ENCODE measurements at regions not wholly inside any gene's neighbourhood (a gene's known extent, or its start where the extent isn't known, plus 50 kb on each side); places are given as distances from the start of the nearest gene placed in this dataset.

DNA sequence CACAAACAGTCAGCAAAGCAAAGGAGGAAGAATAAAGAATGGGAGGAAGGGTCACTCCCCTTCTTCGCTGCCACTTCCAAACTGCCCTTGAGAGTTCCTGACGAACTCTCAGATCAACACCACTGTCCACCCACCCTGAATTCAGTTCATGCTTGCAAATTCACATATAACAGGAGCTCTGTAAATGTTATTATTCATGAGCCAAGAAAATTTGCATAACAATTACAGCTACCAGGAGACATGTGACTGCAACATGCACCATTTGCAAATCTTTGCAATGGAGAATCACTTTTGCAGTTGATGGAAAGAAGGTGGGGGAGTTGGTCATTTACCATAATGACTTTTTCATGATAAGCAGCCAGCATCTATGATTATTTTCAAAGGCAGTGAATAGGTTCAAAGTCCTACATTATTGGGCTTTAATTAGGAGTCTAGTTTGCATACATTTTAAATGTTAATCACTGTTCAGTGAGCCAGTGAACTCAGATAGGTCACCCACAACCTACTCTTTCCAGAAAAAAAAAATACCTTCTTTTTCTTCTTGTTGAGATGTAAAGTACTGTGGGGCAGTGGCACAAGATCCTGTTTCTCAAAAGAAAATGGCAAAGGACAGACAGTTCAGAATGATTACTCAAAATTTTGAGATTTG lies 149.7 kb downstream of the CAAP1 start:
- DNase-seq (ENCODE audit: low read depth in 4 of 4, low spot score in 3 of 4) = no peak

DNA sequence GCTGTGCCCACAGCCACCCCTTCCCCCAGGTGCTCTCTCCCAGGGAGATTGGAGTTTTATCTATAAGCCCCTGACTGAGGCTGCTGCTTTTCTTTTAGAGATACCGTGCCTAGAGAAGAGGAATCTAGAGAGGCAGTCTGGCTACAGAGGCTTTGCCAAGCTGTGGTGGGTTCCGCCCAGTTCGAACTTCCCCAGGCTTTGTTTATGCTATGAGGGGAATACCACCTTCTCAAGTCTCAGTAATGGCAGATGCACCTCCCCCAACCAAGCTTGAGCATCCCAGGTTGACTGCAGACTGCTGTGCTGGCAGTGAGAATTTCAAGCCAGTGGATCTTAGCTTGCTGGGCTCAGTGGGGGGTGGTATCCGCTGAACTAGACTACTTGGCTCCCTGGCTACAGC lies 157.4 kb downstream of the CAAP1 start:
- no peak for DNase-seq (ENCODE audit: low read depth in 4 of 4, low spot score in 3 of 4)

DNA sequence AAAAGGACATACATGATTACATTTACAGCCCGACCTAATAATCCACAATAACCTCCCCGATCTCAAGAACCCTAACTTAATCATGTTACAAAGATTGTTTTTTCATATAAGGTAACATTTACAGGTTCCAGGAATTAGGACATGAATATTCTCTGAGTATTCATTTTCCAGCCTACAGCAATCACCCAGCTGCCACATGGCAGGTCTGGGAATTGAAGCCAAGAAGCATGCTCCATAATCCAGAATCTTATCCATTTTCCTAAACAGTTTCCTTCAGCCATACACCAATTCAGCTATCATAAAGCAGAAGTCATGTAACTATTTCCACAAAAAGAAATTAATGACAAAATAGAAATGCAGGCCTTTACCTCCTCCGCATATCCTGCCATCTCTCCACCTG lies 163.4 kb downstream of the CAAP1 start:
- no peak for DNase-seq (ENCODE audit: low read depth in 4 of 4, low spot score in 3 of 4)

DNA sequence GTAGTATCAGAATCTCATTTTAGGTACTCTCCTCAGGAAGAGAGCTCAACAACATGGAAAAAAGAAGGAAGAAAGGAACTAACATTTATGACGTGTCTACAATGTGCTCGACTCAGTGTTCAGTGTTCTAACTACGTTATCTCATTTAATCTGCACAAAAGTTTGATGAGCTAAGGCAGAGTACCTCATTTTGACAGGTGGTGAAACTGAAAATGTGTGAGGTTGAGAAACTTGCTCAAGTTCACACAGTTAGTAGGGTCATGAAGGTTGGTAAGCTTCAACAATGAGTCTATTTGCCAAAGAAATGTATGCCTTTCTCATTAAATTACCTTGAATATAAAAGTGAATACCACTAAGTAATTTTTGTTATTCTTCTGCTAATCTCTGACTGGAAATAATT lies 165.1 kb downstream of the CAAP1 start:
- DNase-seq (ENCODE audit: low read depth in 4 of 4, low spot score in 3 of 4) = no peak

DNA sequence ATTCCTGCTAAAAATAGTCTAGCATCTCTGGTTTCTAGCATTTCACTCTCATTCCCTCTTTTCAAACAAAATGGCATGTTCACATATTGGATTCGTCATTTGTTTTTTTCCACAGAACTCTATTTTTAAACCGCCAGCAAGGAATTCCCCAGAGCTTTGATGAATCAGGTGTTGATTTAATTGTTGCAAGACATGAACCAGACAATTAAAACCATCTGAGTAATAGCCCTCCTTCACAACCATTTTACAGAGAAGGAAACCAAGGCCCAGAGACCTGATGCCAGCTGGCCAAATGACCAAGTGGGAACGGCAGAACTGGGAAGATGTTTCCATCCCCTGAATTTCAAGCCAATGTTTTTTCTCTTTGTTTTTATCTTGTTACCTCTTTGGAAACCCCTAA lies 167.0 kb downstream of the CAAP1 start:
- no peak for DNase-seq (ENCODE audit: low read depth in 4 of 4, low spot score in 3 of 4)

DNA sequence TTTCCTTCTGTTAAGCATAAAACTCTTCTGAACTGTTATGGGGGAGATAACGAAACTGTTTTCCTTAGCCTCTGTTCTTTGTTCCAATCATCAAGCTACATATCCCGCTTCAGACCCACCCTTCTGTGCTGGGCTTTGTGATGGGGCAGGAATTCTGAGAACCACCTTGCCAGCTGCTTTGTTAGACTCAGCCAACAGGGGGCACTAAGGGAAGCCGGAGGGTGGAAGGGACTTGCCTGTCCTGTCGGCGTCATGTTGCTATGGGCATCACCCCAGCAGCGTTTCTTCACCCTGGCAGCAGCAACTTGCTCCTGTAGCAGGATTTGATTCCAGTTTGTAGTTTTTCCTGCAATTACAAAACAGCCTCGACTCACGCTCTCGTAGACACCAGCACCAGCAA lies 169.1 kb downstream of the CAAP1 start:
- DNase-seq (ENCODE audit: low read depth in 4 of 4, low spot score in 3 of 4) = no peak

DNA sequence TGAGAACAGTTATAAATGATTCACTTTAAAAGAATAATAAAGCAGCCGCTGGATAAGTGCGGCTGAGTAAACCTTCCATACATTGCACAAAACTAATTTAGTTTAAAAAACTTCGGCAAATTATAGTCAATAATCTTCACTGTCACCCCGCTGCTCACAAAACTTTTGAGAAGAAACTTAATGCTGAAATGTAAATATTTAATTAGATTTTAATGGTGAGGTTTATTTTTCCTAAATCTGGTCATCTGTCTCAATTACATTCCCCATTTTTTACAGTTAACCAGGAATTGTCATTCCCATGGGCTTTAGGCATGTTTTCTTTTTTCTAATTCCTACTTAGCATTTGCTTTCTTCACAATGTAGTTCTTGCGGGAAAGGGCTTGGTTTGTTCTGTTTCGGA lies 169.8 kb downstream of the CAAP1 start:
- no peak for DNase-seq (ENCODE audit: low read depth in 4 of 4, low spot score in 3 of 4)

DNA sequence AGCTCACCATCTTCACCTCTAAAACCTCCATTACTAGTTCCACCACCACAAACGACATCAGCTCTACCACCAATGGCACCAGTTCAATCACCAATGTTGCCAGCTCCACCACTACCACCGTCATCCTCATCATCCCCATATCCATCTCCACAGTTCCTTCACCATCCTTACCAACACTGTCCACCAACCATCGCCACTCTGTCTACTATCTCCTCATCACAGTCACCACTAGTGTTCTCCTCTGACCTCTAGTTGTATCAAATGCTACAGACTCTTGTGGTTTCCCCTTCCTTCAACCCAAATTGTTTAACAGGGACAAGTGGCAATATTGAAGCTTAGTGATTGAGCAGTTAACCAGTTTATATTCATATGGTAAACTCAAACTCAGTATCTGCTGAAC lies 182.6 kb downstream of the CAAP1 start:
- DNase-seq (ENCODE audit: low read depth in 4 of 4, low spot score in 3 of 4) = no peak

DNA sequence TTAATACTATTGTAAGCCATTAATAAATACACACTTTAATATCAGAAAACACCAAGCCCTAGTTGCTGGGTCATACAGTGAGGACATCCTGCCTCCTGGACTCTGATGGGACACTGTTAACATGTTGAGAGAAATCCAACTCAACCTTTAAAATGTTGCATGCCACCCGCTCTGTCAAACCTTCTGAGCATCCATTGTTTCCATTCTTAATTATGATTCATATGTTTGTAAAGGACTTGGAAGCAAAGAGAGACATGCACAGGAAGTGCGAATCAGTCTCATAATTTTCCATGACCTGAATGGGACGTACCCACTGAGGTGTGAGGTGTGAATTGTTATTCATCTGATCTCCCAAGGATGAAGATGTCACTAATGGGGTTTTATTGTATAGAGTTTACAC lies 186.4 kb downstream of the CAAP1 start:
- DNase-seq (ENCODE audit: low read depth in 4 of 4, low spot score in 3 of 4) = no peak

DNA sequence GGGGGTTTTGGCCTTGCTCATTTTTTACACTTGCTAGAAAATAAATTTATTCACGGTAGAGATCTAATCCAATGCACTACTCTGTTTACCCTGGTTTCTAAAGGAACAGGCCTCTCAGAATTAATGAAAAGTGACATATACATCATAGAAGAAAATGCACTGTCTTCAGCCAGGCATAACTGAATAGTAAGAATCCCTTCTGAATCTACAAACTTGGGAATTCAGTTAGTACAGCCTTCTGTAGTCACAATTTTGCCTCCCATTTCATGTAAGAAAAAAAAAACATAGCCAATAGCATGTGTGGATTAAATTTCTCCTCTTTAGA lies 197.3 kb downstream of the CAAP1 start:
- no peak for DNase-seq (ENCODE audit: low read depth in 4 of 4, low spot score in 3 of 4)

DNA sequence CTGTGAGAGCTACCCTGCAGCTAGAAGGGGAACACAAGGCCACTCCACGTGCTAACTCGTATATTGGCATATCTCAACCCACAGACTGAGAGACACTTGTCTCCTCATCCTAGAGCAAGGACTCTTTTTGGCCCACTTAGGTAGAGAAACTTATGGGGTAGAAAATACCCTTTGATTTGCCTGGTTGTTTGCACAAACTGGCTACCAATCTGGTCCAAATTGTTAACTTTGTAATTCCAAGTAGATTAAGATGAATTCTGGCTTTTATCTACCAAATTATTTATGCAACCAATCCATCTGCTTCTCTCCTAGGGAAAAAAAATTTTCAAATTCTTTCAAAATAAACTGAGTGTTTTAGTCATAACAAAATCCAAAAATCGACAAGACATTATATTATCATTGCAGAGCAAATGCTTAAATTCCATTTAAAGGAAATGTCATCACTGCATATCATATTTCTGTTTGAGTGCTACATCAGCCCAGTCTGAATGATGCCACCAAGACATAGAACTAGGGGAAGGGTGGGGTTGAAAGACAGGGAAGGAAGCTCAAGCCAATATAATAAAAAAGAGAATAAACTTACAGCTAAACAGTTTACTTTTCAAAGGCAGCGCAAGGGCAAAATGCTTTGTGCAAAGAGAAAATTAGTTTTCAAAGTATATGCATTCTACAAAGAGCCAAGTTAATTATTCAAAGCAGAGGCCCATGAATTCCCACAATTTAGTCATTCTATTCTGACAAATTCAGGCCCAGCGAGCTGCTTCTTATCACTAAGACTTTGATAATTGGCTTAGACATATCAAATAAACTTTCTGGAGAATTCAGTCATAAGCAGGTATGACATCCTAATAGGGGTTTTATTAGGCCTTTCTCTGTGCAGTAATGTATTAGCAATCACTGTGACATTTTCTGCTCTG lies 198.0 kb downstream of the CAAP1 start:
- no peak for DNase-seq (ENCODE audit: low read depth in 4 of 4, low spot score in 3 of 4)

DNA sequence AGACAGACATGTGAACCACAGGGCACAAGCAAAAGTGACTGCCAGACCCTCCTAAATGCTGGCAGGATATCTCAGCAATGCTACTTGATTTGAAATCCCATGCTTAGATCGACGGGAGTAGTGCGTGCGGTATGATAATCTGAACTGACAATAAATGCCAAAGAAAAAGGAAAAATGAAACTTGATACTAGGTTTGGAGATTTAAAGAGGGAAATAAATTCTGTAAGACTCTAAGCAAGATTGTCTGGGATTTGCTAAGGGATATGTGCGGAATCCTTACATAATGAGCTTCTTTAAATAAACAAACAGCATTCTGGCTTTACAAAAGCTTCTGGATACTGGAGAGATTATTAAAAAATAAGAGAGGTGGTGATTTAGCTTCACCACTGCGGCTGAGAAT lies 203.6 kb downstream of the CAAP1 start:
- DNase-seq (ENCODE audit: low read depth in 4 of 4, low spot score in 3 of 4) = no peak

DNA sequence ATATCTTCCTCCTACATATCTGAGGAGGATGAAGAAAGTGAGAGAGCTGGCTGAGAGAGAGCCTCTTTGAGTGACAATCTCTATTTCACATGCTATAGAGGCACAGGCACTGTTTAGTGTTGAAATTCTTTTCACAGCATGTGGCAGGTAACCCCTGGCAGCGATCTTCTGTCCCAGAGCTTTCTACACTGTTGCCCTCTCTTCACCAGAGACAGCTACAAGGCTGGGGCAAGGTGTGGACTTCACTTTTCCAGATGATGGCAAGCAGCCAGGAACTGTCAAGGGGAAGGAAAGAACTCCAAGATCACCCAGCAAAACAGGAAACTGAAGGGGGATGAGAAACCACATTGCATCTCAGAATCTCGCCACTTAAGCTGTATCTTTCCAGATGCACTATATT lies 205.2 kb downstream of the CAAP1 start:
- DNase-seq (ENCODE audit: low read depth in 4 of 4, low spot score in 3 of 4) = no peak

DNA sequence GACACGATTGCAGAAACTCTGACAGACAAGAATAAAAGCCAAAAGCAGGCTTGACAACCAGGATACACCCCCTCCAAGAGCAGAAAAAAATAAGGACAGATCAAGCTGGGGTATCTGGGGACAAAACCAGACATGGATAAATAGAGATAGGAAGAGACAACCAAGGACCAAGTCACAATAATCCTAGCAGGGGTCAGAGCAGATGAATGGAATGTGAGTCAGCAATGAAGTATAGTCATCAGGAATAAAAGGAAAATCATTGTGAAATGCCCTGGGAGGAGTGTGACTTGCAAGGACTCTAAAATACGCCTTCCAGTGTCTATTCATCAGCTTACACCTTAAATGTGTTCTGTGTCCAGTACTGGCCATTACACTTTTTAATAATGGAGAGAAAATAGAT lies 206.8 kb downstream of the CAAP1 start:
- no peak for DNase-seq (ENCODE audit: low read depth in 4 of 4, low spot score in 3 of 4)

DNA sequence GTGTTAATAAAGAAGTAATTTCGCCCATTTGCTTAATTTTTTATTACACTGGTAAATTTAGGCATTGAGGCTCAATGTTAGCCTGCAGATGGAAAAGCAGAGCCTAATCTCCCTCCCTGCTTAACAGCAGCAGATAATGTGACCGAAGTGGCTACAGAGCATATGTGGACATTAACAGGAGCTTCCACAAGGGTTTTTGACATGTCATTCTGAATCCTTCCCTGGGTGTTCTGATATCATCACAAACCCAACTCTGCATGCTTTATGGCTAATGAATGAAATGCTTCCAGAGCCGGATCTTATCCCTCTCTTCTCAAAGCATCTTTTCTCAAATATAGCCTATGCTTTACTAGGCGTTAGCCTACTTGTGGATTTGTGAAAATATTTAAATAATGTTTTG lies 208.6 kb downstream of the CAAP1 start:
- no peak for DNase-seq (ENCODE audit: low read depth in 4 of 4, low spot score in 3 of 4)

DNA sequence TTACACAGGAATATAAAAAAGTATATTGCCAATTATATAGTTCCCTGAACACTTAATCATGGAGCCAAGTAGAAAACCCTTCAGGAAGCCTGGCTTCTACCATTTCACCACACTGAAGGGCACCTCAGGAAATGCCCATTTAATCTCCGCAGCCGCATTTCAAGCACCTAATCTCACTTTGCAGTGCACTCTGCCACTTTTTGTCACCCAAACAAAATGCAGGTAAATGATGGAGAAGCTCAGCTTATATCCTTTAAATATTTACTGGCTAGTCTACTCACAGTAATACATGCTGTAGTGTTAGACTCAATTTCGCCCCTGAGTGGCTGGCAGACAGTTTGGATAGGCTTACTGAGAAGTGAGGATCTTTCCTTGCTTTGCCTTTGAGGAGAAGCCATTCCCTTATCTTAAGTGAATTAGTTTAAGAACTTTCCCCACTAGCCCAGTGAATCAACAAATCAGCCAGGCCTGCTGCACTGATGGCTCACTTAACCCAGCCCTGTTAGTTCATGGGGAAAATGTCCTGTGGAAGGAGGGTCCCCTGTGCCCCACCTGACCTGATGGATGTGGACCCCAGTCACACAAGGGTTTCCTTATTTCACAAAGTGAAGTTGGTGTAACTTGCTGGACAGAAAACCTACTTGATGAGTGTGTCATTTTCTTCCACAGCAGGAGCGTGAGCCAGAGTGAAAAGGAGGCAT lies 209.7 kb downstream of the CAAP1 start:
- no peak for DNase-seq (ENCODE audit: low read depth in 4 of 4, low spot score in 3 of 4)

DNA sequence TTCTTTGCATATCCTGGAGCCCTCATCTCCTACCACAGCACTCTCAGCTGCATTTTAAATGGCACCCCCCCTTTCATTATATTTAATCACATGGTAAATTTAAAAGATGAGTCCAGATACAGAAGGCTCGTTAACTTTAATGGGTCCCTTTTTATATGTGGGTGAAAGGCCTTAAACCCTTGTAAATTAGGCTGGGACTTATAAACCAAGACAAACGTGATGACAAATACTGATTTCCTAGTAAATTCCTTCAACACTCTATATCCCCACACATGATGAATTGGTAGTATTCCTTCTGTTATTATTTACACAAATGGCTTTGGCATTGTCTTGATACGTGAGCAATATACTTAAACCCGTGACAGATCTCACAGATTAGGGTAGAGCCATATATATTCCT lies 210.6 kb downstream of the CAAP1 start:
- no peak for DNase-seq (ENCODE audit: low read depth in 4 of 4, low spot score in 3 of 4)

DNA sequence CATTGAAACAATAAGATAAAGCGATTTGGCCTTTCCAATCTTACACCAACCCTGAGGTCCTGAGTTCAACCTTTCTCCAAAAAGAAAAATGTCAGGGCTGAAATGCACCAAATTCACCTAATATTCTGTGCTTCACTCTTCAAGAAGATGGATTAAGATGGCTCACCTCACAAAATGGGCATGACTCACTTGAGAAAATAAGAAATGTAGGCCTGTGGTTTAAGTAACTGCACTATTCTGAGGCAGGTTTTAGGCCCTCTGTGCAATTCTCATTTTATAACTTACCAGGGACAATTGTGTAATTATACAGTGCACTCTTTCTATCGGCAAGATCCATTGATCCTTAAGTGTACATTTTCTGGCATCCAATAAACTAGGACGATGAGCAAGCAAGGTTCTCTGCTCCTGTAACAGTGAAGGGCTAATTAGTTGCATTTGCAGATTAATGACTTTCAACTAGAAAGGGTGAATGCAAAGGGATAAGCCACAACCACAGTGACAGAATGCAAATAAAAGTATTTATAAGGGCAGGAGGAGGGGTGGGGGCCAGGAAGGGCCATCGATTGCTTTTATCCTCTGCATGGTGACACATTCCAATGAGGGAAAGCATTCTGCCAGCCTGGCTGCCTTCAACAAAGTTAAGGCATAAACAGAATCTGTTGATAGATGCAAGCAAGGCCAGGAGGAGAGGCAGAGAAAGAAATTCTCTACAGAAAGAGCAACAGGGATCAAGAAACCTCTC lies 214.5 kb downstream of the CAAP1 start:
- DNase-seq (ENCODE audit: low read depth in 4 of 4, low spot score in 3 of 4) = no peak

DNA sequence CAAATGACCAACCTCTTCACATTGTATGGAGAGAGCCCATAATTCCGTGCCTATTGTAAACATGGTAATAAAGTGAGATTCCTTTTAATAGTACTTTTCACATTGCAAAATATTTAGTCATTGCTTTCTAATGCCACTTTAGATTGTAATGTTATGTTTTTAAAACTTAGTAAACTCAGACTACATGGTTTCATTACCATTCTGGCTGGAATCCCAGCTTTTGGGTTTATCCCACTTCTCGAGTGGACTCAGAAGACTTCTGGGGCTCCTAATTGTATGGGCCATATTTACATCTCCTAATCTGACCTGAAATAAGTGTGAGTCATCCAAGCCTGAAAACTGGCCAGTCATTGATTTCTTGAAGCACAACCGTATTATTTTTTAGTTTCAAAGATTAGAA lies 217.6 kb downstream of the CAAP1 start:
- DNase-seq (ENCODE audit: low read depth in 4 of 4, low spot score in 3 of 4) = no peak

DNA sequence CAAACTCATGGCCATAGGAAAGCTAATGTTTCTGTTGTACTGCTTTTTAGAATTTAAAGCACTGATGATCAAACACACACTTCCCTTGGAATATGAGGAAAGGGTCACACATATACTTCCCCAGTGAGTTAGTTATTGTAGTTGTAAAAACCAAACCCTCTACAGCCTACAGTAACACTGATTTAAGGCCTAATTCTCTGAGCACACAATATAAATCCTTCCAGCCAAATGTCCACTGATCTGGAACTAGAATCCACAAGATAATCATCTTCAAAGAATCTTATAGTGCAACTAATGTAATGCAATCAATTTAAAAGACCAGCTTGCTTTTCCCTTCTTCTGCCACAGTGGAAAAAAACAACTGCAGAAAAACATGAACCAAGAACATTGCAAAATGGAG lies 219.3 kb downstream of the CAAP1 start:
- DNase-seq (ENCODE audit: low read depth in 4 of 4, low spot score in 3 of 4) = no peak
